Type B pancreatic cell (in vitro differentiated cells): ENCODE measurements at regions not wholly inside any gene's neighbourhood (a gene's known extent, or its start where the extent isn't known, plus 50 kb on each side); places are given as distances from the start of the nearest gene placed in this dataset.
"Not testable (repeated sequence)": the region's sequence is repeated elsewhere in the genome, so short reads cannot be mapped to it uniquely, and the experiment has no call there.

Experiments
- DNase-seq: peaks from one replicate; pipeline ENCODE4 v3.0.0; 2021; ENCODE audit warnings: mixed read lengths; ENCODE audit not compliant: unreplicated experiment; ENCODE audit errors: extremely low spot score
- H3K27ac Mint-ChIP-seq: 2 replicates; pipeline ENCODE4 v1.8.0; 2021; ENCODE audit warnings: mild to moderate bottlenecking, mixed read lengths
- H3K27me3 Mint-ChIP-seq: 2 replicates; pipeline ENCODE4 v1.8.0; 2021; ENCODE audit warnings: mixed read lengths
- H3K36me3 Mint-ChIP-seq: 2 replicates; pipeline ENCODE4 v1.8.0; 2021; ENCODE audit warnings: mixed read lengths
- H3K4me1 Mint-ChIP-seq: one replicate; pipeline ENCODE4 v1.8.0; 2021; ENCODE audit warnings: mixed read lengths; ENCODE audit not compliant: unreplicated experiment
- H3K4me3 Mint-ChIP-seq: 2 replicates; pipeline ENCODE4 v1.8.0; 2021; ENCODE audit warnings: mild to moderate bottlenecking, mixed read lengths
- H3K9me3 Mint-ChIP-seq: 2 replicates; pipeline ENCODE4 v1.8.0; 2021; ENCODE audit warnings: mixed read lengths
- CTCF ChIP-seq: fragments of 200-600 bp; sonication (generic); conservative IDR thresholded peaks from 2 replicates; pipeline ENCODE4 v1.5.0; 2021; ENCODE audit warnings: antibody characterized with exemption, mild to moderate bottlenecking

DNA sequence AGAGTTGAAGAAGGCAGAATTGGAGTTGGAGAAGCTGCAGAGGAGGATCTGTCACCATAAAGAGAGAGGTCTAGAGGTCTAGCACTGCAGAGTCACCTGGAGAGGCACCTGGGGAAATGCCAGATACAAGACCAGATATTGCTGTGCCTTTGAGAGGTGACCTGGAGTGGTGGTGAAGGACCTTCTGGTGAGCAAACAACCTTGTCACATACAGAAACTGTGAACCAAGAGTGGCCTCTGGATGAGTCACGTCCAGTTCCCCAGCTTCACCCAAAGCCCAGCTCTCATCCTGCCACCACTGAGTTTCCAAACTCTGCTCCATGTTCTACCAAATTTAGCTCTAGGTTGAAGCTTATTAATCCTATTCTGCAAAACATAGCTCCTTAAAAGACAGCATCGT is 131.1 kb upstream of the FBXL7 start:
- no peak overlapping the region for H3K4me3 Mint-ChIP-seq
- H3K4me1 Mint-ChIP-seq: peaks cover 4% of the 10 kb centered on the region
- H3K36me3 Mint-ChIP-seq: no peaks in the 10 kb centered on the region
- peaks cover 4% of the 10 kb centered on the region for H3K9me3 Mint-ChIP-seq
- TF ChIP-seq CTCF: no peak
- no peak for DNase-seq
- H3K27me3 Mint-ChIP-seq: no peaks in the 10 kb centered on the region
- H3K27ac Mint-ChIP-seq: no peak overlapping the region

DNA sequence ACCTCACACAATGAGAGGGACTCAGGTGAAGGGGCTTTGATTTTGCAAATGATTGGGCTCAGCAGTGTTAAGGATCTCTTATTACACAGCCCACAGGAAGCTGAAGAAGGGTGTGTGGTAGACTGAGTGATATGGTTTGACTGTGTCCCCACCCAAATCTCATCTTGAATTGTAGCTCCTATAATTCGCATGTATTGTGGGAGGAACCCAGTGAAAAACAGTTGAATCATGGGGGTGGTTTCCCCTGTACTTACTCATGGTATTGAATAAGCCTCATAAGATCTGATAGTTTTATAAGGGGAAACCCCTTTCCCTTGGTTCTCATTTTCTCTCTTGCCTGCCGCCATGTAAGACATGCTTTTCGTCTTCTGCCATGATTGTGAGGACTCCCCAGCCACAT is 132.5 kb upstream of the FBXL7 start:
- no peaks in the 10 kb centered on the region for H3K27me3 Mint-ChIP-seq
- no peak overlapping the region for H3K4me3 Mint-ChIP-seq
- peaks cover 8% of the 10 kb centered on the region for H3K4me1 Mint-ChIP-seq
- DNase-seq: no peak
- TF ChIP-seq CTCF: no peak
- H3K27ac Mint-ChIP-seq: no peak overlapping the region
- H3K9me3 Mint-ChIP-seq: no peaks in the 10 kb centered on the region
- no peaks in the 10 kb centered on the region for H3K36me3 Mint-ChIP-seq

GRCh38 chr5:15366676-15367391 is 133.1 kb upstream of the FBXL7 start:
- no peak for DNase-seq
- Mint-ChIP-seq H3K36me3 (no peaks in the 10 kb centered on the region), H3K9me3 (no peaks in the 10 kb centered on the region), H3K27ac (no peak overlapping the region), H3K4me1 (peaks cover 8% of the 10 kb centered on the region), H3K4me3 (no peak overlapping the region), H3K27me3 (no peaks in the 10 kb centered on the region)
- TF ChIP-seq CTCF: no peak

GRCh38 chr5:15365070-15365469 is 134.9 kb upstream of the FBXL7 start:
- H3K4me1 Mint-ChIP-seq: peaks cover 8% of the 10 kb centered on the region
- H3K27me3 Mint-ChIP-seq: no peaks in the 10 kb centered on the region
- no peaks in the 10 kb centered on the region for H3K9me3 Mint-ChIP-seq

DNA sequence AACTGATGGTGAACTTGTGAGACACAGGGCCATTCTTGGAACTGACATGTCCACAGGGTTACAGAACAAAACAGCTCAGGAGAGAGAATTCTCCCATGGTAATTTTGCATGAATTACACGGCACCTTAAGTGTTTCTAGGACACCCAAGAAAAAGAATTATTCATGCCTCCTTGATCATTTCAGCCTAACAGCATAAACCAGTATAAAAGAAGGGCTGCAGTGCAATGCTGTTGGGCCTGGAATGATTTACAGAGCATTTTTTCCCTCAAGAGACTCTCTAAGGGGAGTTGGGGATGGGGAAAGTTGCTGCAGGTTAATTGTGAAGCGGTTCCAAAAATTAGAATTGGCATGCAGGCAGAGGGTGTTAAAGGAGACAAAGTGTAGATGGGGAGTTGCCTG is 136.4 kb upstream of the FBXL7 start:
- no peak for TF ChIP-seq CTCF
- H3K4me3 Mint-ChIP-seq: no peak overlapping the region

More at GRCh38 chr5:15365070-15365469, 134.9 kb upstream of the FBXL7 start:
- H3K4me3 Mint-ChIP-seq: no peak overlapping the region
- no peaks in the 10 kb centered on the region for H3K36me3 Mint-ChIP-seq
- no peak for TF ChIP-seq CTCF
- H3K27ac Mint-ChIP-seq: no peak overlapping the region
- DNase-seq: no peak

GRCh38 chr5:15357092-15357453 is 142.9 kb upstream of the FBXL7 start:
- not testable (repeated sequence) for H3K27ac Mint-ChIP-seq, DNase-seq, H3K27me3 Mint-ChIP-seq, H3K4me3 Mint-ChIP-seq, H3K36me3 Mint-ChIP-seq, H3K4me1 Mint-ChIP-seq, H3K9me3 Mint-ChIP-seq

More for the DNA sequence above, 136.4 kb upstream of the FBXL7 start:
- no peaks in the 10 kb centered on the region for H3K36me3 Mint-ChIP-seq
- no peaks in the 10 kb centered on the region for H3K27me3 Mint-ChIP-seq
- no peaks in the 10 kb centered on the region for H3K9me3 Mint-ChIP-seq
- no peak overlapping the region for H3K27ac Mint-ChIP-seq
- DNase-seq: no peak
- peaks cover 8% of the 10 kb centered on the region for H3K4me1 Mint-ChIP-seq

- not testable (repeated sequence) for H3K36me3 Mint-ChIP-seq, H3K27ac Mint-ChIP-seq, DNase-seq, H3K27me3 Mint-ChIP-seq, H3K4me3 Mint-ChIP-seq, H3K9me3 Mint-ChIP-seq, H3K4me1 Mint-ChIP-seq
These were observed 143.5 kb upstream of the FBXL7 start for GRCh38 chr5:15356308-15357091.
